SIG-M5 treated with dmso at 0.1 percent for 504 hours (cell line): ENCODE measurements at regions not wholly inside any gene's neighbourhood (a gene's known extent, or its start where the extent isn't known, plus 50 kb on each side); places are given as distances from the start of the nearest gene placed in this dataset.

Experiments
- DNase-seq: peaks from one replicate; lab custom pipeline; 2025; ENCODE audit not compliant: unreplicated experiment; lab: John Stamatoyannopoulos, UW

DNA sequence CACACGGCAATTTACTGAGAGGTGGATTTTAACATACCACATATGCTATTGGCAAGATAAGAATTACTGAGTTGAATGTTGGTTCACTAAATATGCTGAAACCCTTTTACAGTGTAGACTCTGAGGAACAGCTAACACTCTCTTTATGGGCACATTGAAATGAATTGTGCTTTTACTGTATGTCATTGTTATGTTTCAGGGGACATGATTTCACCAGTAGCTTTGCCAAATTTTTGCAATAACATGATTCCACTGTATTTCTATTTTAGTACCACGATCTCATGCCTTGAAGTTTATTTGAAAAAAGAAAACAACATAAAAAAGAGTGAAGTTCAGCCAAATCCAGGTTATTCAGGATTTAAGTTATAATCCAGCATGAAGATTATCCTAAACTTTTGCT, 188.5 kb downstream of the HLX start:
- DNase-seq, result no peak

DNA sequence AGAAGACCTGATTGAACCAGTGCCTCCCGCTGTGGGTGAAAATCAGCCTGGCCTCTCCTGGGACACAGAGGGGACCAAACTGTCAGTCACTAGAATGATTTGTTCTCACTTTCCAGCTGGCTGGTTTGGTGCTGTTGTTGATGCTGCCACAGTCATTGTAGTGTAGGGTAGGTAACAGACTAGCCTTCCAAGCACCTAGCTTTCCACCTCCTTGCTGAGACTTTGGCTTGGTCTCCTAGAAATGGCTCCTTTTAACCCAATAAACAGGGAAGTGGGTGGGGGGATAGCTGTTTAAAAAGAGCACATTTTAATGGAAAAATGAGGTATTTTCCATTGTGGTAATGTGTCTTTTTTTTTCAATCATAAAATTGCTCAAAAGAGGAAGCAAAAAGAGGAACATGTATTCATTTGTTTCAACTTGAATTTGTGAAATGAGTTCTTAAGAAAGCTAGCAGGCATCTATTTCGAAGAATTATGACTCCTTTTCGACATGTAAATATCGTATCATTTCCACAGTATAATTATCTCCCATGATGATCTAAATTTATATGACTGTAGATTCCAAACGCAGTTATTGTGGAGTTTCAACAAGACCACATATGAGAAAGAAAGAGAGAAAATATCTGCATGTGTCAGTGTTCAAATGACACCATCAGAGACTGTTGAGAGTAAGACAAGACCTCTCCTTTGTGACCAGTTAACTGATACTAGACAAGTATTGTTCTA, 190.1 kb downstream of the HLX start:
- DNase-seq, result peak; percentile 95

GRCh38 chr1:221069986-221070385, 190.7 kb downstream of the HLX start:
- peak; percentile 82 for DNase-seq

DNA sequence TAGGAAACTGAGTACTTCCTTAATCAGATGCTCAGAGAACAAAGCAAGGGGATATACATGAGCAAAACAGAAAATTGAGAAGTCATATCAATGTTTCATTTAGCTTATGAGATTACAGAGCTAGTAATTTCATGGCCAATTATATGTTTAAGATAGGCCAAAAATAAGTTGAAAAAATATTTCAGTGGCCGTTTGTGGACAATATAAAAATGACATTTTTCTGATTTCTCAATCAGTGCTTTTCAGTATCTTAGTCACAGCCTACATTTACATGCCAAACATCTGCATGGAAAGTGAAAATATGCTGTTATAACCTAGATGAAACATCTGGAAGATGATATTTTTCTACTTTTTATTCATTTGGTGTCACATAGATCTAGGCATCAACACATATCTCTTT, 192.5 kb downstream of the HLX start:
- no peak for DNase-seq

- DNase-seq, result no peak
Observed at GRCh38 chr1:221072214-221072613, 193.0 kb downstream of the HLX start.

GRCh38 chr1:221074332-221074731, 195.1 kb downstream of the HLX start:
- peak; percentile 90 for DNase-seq

GRCh38 chr1:221075911-221076310, 196.7 kb downstream of the HLX start:
- DNase-seq, result no peak

- DNase-seq, result no peak
Observed at GRCh38 chr1:221076391-221076811, 197.2 kb downstream of the HLX start.

DNA sequence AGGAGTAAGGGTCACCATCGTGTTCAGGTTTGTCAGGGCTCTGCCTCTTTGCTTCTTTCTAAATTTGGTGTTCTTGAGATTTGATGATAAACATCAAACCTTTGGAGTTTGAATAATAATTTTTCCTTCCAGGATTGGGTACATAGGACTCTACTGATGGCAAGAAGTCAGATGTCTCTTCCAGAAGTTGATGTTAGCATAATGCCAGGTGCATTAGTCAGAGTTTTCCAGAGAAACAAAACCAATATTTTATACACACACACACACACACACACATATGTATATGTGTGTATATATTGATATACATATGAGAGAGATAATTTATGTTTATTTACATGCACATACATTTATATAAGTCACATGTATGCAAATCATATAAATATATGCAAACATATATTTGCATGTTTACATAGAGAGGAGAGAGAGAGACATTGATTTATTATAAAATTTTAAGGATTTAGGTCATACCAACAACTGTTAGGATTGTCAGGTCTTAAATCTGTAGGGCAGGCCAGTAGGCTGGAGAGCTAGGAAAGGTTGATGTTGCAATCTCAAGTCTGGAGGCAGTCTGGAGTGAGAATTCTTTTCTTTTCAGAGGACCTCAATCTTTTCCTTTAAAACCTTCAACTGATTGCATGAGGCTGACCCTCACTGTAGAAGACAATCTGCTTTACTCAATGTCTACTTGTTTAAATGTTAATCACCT, 199.2 kb downstream of the HLX start:
- no peak for DNase-seq

GRCh38 chr1:221083902-221084301, 204.7 kb downstream of the HLX start:
- no peak for DNase-seq

DNA sequence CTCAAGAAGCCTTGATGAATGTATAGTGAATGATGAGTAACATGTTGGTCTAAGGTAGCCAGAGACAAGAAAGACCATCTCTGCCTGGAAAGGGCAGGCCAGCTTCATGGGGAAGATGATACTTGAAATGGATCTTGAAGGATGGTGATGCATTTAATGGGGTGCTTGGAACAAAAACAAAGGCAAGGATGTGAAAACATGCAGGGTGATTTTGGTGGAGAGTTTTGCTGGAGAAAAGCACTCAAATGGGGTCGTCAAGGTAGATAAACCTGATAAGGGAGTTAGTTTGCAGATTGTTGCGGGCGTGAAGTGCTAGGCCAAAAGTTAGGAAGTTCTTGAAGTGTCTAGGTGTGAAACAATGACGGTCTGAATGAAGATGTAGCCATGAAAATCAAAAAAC, 205.4 kb downstream of the HLX start:
- DNase-seq, result no peak

- DNase-seq, result no peak
Observed at GRCh38 chr1:221085701-221086375, 206.6 kb downstream of the HLX start.

GRCh38 chr1:221087919-221088318, 208.7 kb downstream of the HLX start:
- DNase-seq, result no peak

DNA sequence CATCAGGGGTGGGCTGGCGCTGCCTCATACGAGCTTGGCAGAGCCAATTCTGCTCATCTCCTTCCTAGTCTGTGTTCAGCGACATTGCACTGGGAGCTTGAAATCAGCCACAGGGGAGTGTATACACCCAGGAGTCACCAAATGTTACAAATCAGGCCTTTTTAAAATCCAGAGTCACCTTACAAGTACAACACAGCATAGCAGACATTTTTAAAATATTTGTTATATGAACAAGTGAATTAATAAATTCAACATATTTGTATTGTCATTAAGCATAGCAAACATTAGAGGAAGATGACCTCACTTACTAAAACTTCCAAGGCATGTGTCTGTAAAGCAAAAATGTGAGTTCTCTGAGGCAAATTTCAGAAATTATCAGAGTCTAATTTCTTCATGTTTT, 210.0 kb downstream of the HLX start:
- DNase-seq, result no peak

- no peak for DNase-seq
Observed at GRCh38 chr1:221089803-221090202, 210.6 kb downstream of the HLX start.

DNA sequence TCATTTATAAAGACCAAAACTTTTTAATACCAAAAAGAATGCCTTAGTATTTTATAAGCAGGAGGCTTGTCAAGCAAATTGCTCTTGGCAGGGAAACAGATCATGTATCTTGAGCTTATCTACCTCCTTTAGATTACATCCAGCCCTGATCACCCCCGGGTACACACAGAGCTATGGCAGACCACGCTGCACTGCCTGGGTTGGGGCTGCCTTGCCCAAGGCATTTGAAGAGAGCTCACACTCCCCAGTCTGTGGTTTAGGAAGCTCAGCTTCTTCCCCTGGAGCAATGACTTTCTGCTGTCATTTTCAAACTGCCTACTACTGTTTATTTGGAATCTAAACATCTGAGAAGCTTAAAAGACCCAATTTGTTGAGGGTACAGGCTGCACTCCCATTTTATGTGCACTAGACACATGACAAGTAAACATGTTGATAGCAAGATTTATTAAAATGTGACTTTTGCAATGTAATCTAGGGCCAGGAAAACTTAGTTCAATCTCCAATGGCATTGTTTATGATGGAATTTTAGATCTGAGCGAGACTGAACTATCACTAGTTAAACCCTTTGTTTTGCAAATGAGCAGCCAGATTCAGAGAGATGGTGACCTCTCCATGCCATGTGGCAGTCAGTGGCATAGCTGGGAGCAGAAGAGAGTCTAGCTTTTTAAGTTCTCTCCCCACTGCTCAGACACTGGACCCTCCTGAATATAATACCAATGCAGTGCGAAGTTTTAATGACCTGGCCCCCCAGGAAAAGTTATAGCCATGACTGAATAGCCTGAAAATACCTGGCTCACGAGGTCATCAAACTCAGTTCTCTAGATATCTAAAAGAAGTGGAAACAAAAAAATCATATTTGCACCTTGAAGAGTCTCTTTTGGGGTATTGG, 214.9 kb downstream of the HLX start:
- DNase-seq, result peak; percentile 15

DNA sequence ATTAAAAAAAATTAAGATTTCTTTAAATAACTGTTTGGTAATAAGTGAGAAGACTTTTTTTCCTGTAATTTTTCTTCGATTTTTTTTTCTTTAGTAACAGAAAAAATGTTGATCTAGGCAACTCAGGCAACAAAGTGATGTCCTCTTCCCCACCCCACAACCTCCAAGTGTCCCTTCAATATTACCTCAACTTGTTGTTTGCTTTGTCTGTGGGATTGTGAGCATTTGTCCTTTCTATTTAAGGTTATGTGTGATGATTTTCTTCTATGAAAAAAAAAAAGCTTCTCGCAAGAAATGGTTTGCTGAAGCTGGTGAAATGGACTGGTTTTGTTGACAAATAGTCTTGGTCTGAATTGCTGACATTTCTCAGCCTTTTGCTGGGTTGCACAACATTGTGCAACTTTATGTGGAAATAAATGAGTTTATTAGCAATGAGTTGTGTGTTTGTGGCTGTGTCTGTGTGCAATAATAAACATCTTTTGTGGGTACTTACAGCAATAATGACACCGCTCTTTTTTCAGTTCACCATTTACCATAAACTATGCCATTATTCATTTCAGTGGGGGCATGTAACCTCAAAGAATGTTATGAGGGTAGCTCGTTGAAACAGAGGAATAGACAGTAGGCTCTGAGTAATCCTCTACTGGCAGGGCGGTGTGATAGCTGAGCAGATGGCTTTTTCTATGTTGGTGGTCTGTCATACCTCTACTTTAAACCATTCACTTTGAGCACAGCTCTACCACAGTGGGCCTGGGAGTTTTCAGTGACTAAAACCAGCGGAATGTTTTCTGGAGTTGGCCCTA, 218.4 kb downstream of the HLX start:
- DNase-seq, result peak; percentile 98

DNA sequence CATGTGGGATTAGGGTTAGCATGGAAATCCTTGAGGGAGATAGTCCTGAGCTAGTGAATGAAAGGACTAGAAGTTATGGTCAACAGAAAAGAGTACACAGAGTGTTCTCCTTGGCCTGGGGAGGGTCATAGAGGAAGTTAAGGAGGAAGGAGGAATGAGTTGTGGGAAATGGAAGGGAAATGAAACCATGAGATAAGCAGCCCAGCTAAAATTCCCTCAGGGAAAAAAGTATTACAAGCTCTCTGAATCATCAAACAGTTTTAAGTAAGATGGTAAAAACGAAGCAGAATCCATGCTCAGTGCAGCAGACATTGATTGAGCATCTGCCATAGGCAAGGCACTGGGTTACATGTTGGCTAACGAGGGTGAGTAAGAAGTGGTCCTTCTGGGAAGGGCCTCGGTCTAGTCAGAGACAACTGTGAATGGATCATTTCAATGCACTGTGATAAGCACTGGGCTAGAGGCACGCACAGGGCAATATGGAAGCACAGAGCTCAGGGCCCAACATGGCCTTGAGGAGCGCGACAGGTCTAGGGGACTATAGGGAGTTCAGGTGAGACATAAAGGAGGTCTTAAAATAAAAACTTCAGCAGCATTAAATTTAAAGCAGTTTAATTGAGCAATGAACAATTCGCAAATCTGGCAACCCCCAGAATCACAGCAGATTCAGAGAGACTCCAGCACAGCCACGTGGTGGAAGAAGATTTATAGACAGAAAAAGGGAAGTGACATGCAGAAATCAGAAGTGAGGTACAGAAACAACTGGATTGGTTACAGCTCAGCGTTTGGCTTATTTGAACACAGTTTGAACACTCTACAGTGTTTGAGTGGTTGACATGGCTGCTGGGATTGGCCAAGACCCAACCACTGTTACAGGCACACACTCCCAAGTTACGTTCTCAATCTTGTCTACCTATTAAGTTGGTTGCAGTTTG, 219.5 kb downstream of the HLX start:
- peak; percentile 84 for DNase-seq
